ENCODE measurements at regions not wholly inside any gene's neighbourhood (a gene's known extent, or its start where the extent isn't known, plus 50 kb on each side); places are given as distances from the start of the nearest gene placed in this dataset.

GRCh38 chr6:68372991-68373390 lies 262.1 kb upstream of the ADGRB3 start:
- no peak for DNase-seq (ENCODE audit: low spot score)

- DNase-seq (ENCODE audit: low spot score): no peak
These were observed 266.2 kb upstream of the ADGRB3 start for GRCh38 chr6:68368845-68369244.

GRCh38 chr6:68364271-68364805 lies 270.7 kb upstream of the ADGRB3 start:
- no peak for DNase-seq (ENCODE audit: low spot score)

- DNase-seq (ENCODE audit: low spot score): peak; percentile 7
These were observed 291.2 kb upstream of the ADGRB3 start for GRCh38 chr6:68343901-68344300.

- no peak for DNase-seq (ENCODE audit: low spot score)
These were observed 292.8 kb upstream of the ADGRB3 start for GRCh38 chr6:68342286-68342685.

- DNase-seq (ENCODE audit: low spot score): no peak
These were observed 295.5 kb upstream of the ADGRB3 start for GRCh38 chr6:68339488-68340131.

GRCh38 chr6:68333442-68333841 lies 301.6 kb upstream of the ADGRB3 start:
- DNase-seq (ENCODE audit: low spot score): no peak

- no peak for DNase-seq (ENCODE audit: low spot score)
These were observed 306.9 kb upstream of the ADGRB3 start for GRCh38 chr6:68328156-68328555.

- DNase-seq (ENCODE audit: low spot score): no peak
These were observed 308.3 kb upstream of the ADGRB3 start for GRCh38 chr6:68326762-68327161.

- DNase-seq (ENCODE audit: low spot score): no peak
These were observed 317.7 kb upstream of the ADGRB3 start for GRCh38 chr6:68317366-68317765.

- DNase-seq (ENCODE audit: low spot score): no peak
These were observed 321.2 kb upstream of the ADGRB3 start for GRCh38 chr6:68313911-68314310.

GRCh38 chr6:68307301-68307700 lies 327.8 kb upstream of the ADGRB3 start:
- no peak for DNase-seq (ENCODE audit: low spot score)

GRCh38 chr6:68296126-68296525 lies 339.0 kb upstream of the ADGRB3 start:
- no peak for DNase-seq (ENCODE audit: low spot score)

GRCh38 chr6:68282646-68283045 lies 352.4 kb upstream of the ADGRB3 start:
- DNase-seq (ENCODE audit: low spot score): no peak

- DNase-seq (ENCODE audit: low spot score): no peak
These were observed 355.1 kb upstream of the ADGRB3 start for GRCh38 chr6:68279793-68280557.

GRCh38 chr6:68273297-68273696 lies 361.8 kb upstream of the ADGRB3 start:
- DNase-seq (ENCODE audit: low spot score): no peak

- no peak for DNase-seq (ENCODE audit: low spot score)
These were observed 378.7 kb upstream of the ADGRB3 start for GRCh38 chr6:68256391-68256790.

GRCh38 chr6:68252632-68253031 lies 382.4 kb upstream of the ADGRB3 start:
- no peak for DNase-seq (ENCODE audit: low spot score)

GRCh38 chr6:68247782-68248181 lies 387.3 kb upstream of the ADGRB3 start:
- no peak for DNase-seq (ENCODE audit: low spot score)

- DNase-seq (ENCODE audit: low spot score): no peak
These were observed 394.4 kb upstream of the ADGRB3 start for GRCh38 chr6:68240726-68241125.

GRCh38 chr6:68239034-68239433 lies 396.0 kb upstream of the ADGRB3 start:
- no peak for DNase-seq (ENCODE audit: low spot score)

GRCh38 chr6:68238097-68238601 lies 396.9 kb upstream of the ADGRB3 start:
- DNase-seq (ENCODE audit: low spot score): no peak

GRCh38 chr6:68237205-68237604 lies 397.9 kb upstream of the ADGRB3 start:
- DNase-seq (ENCODE audit: low spot score): no peak

Data from HuH-7 (cell line).